T-helper 1 cell treated with Interleukin-12 subunit alpha and Interleukin-12 subunit beta and Interleukin-4 antibody, amounts not matched to agents 30 μg/mL and 1 μg/mL, for 36 hours (primary cell): ENCODE measurements at regions not wholly inside any gene's neighbourhood (a gene's known extent, or its start where the extent isn't known, plus 50 kb on each side); places are given as distances from the start of the nearest gene placed in this dataset.
"Not testable (repeated sequence)": the region's sequence is repeated elsewhere in the genome, so short reads cannot be mapped to it uniquely, and the experiment has no call there.

Experiments used
- H3K27ac Mint-ChIP-seq: one replicate; pipeline ENCODE4 v1.8.0; 2021; ENCODE audit warnings: mild to moderate bottlenecking, mixed read lengths
- H3K27me3 Mint-ChIP-seq: one replicate; pipeline ENCODE4 v1.8.0; 2021; ENCODE audit warnings: low read depth, mixed read lengths
- H3K36me3 Mint-ChIP-seq: one replicate; pipeline ENCODE4 v1.8.0; 2021; ENCODE audit warnings: low read depth, mixed read lengths
- H3K4me1 Mint-ChIP-seq: one replicate; pipeline ENCODE4 v1.8.0; 2021; ENCODE audit warnings: low read depth, mixed read lengths
- H3K4me3 Mint-ChIP-seq: one replicate; pipeline ENCODE4 v1.8.0; 2021; ENCODE audit warnings: mild to moderate bottlenecking, moderate library complexity, mixed read lengths
- H3K9me3 Mint-ChIP-seq: one replicate; pipeline ENCODE4 v1.8.0; 2021; ENCODE audit warnings: mixed read lengths

GRCh38 chr6:6818078-6818639, 229.6 kb downstream of the LY86 start:
- H3K4me3 Mint-ChIP-seq, result no peak overlapping the region
- peaks cover 4% of the 10 kb centered on the region for H3K4me1 Mint-ChIP-seq
- no peaks in the 10 kb centered on the region for H3K9me3 Mint-ChIP-seq
- H3K36me3 Mint-ChIP-seq, result no peaks in the 10 kb centered on the region
- H3K27ac Mint-ChIP-seq, result no peak overlapping the region
- H3K27me3 Mint-ChIP-seq, result peaks cover 15% of the 10 kb centered on the region

GRCh38 chr6:6820641-6821238, 232.2 kb downstream of the LY86 start:
- H3K36me3 Mint-ChIP-seq, result no peaks in the 10 kb centered on the region
- H3K27me3 Mint-ChIP-seq, result peaks cover 14% of the 10 kb centered on the region
- no peaks in the 10 kb centered on the region for H3K9me3 Mint-ChIP-seq
- no peak overlapping the region for H3K27ac Mint-ChIP-seq
- no peak overlapping the region for H3K4me3 Mint-ChIP-seq
- H3K4me1 Mint-ChIP-seq, result peaks cover 5% of the 10 kb centered on the region

- Mint-ChIP-seq H3K4me1 (peaks cover 11% of the 10 kb centered on the region), H3K4me3 (no peak overlapping the region), H3K27ac (no peak overlapping the region), H3K27me3 (peaks cover 18% of the 10 kb centered on the region), H3K36me3 (no peaks in the 10 kb centered on the region), H3K9me3 (no peaks in the 10 kb centered on the region)
Measured at GRCh38 chr6:6821639-6822261, 233.2 kb downstream of the LY86 start.

- Mint-ChIP-seq H3K4me3 (no peak overlapping the region), H3K4me1 (peaks cover 11% of the 10 kb centered on the region), H3K36me3 (no peaks in the 10 kb centered on the region), H3K9me3 (no peaks in the 10 kb centered on the region), H3K27ac (no peak overlapping the region), H3K27me3 (peaks cover 28% of the 10 kb centered on the region)
Measured at GRCh38 chr6:6823030-6823429, 234.5 kb downstream of the LY86 start.

- H3K27ac Mint-ChIP-seq, result no peak overlapping the region
- H3K9me3 Mint-ChIP-seq, result no peaks in the 10 kb centered on the region
- peaks cover 11% of the 10 kb centered on the region for H3K4me1 Mint-ChIP-seq
- peaks cover 33% of the 10 kb centered on the region for H3K27me3 Mint-ChIP-seq
- H3K36me3 Mint-ChIP-seq, result no peaks in the 10 kb centered on the region
- no peak overlapping the region for H3K4me3 Mint-ChIP-seq
Measured at GRCh38 chr6:6823568-6824224, 235.2 kb downstream of the LY86 start.

- Mint-ChIP-seq H3K4me3 (no peak overlapping the region), H3K4me1 (peaks cover 11% of the 10 kb centered on the region), H3K9me3 (no peaks in the 10 kb centered on the region), H3K36me3 (no peaks in the 10 kb centered on the region), H3K27ac (no peak overlapping the region), H3K27me3 (peaks cover 30% of the 10 kb centered on the region)
Measured at GRCh38 chr6:6824381-6824780, 235.9 kb downstream of the LY86 start.

GRCh38 chr6:6825193-6825784, 236.8 kb downstream of the LY86 start:
- Mint-ChIP-seq H3K4me1 (peaks cover 11% of the 10 kb centered on the region), H3K27me3 (peaks cover 36% of the 10 kb centered on the region), H3K9me3 (no peaks in the 10 kb centered on the region), H3K36me3 (no peaks in the 10 kb centered on the region), H3K4me3 (no peak overlapping the region), H3K27ac (no peak overlapping the region)

GRCh38 chr6:6826095-6826901, 237.8 kb downstream of the LY86 start:
- H3K9me3 Mint-ChIP-seq, result no peaks in the 10 kb centered on the region
- H3K27me3 Mint-ChIP-seq, result peaks cover 38% of the 10 kb centered on the region
- no peak overlapping the region for H3K4me3 Mint-ChIP-seq
- H3K27ac Mint-ChIP-seq, result no peak overlapping the region
- no peaks in the 10 kb centered on the region for H3K36me3 Mint-ChIP-seq
- peaks cover 11% of the 10 kb centered on the region for H3K4me1 Mint-ChIP-seq

- no peak overlapping the region for H3K4me3 Mint-ChIP-seq
- no peaks in the 10 kb centered on the region for H3K9me3 Mint-ChIP-seq
- H3K36me3 Mint-ChIP-seq, result no peaks in the 10 kb centered on the region
- no peak overlapping the region for H3K27ac Mint-ChIP-seq
- H3K27me3 Mint-ChIP-seq, result peaks cover 43% of the 10 kb centered on the region
- H3K4me1 Mint-ChIP-seq, result peaks cover 11% of the 10 kb centered on the region
Measured at GRCh38 chr6:6826961-6827360, 238.4 kb downstream of the LY86 start.

GRCh38 chr6:6829872-6830685, 241.6 kb downstream of the LY86 start:
- H3K27ac Mint-ChIP-seq, result no peak overlapping the region
- peaks cover 63% of the 10 kb centered on the region for H3K27me3 Mint-ChIP-seq
- H3K4me3 Mint-ChIP-seq, result no peak overlapping the region

GRCh38 chr6:6830686-6831063, 242.2 kb downstream of the LY86 start:
- not testable (repeated sequence) for H3K4me3 Mint-ChIP-seq

More at GRCh38 chr6:6829872-6830685, 241.6 kb downstream of the LY86 start:
- H3K9me3 Mint-ChIP-seq, result no peaks in the 10 kb centered on the region
- H3K4me1 Mint-ChIP-seq, result peaks cover 6% of the 10 kb centered on the region
- H3K36me3 Mint-ChIP-seq, result no peaks in the 10 kb centered on the region

GRCh38 chr6:6832439-6832838, 243.9 kb downstream of the LY86 start:
- Mint-ChIP-seq H3K4me1 (no peaks in the 10 kb centered on the region), H3K9me3 (no peaks in the 10 kb centered on the region), H3K4me3 (no peak overlapping the region), H3K27me3 (peaks cover 68% of the 10 kb centered on the region), H3K27ac (no peak overlapping the region), H3K36me3 (no peaks in the 10 kb centered on the region)

More at GRCh38 chr6:6830686-6831063, 242.2 kb downstream of the LY86 start:
- H3K27me3 Mint-ChIP-seq, result peaks cover 63% of the 10 kb centered on the region
- H3K36me3 Mint-ChIP-seq, H3K4me1 Mint-ChIP-seq, H3K9me3 Mint-ChIP-seq, H3K27ac Mint-ChIP-seq: not testable (repeated sequence)

- peaks cover 73% of the 10 kb centered on the region for H3K27me3 Mint-ChIP-seq
- H3K4me3 Mint-ChIP-seq, result no peak overlapping the region
- no peaks in the 10 kb centered on the region for H3K9me3 Mint-ChIP-seq
- H3K36me3 Mint-ChIP-seq, result no peaks in the 10 kb centered on the region
- no peaks in the 10 kb centered on the region for H3K4me1 Mint-ChIP-seq
- H3K27ac Mint-ChIP-seq, result peak overlapping the region; percentile 42
Measured at GRCh38 chr6:6834356-6835222, 246.1 kb downstream of the LY86 start.
